ENCODE measurements at regions not wholly inside any gene's neighbourhood (a gene's known extent, or its start where the extent isn't known, plus 50 kb on each side); places are given as distances from the start of the nearest gene placed in this dataset.

DNA sequence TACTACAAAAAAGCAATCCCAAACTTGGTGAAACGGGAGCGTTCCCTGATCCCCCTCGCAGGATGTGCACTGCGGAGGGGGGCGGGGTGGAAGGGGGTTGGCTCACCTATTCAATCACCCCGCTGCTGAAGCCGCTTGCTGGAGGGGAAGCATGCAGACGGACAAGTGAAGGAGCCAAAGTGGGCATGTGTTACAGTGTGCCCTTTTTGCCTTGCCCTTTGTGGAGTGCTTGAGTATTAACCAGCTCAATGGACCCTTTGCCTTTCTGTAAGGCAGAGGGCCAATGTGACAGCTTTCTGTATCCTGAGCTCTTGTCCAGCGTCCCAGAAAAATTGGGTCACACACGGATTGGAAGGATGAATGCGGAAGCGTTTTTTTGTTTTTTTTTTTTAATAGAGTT, 348.9 kb upstream of the NPSR1 start:
- no peaks in the 10 kb centered on the region for H3K4me1 Mint-ChIP-seq
- H3K9me3 Mint-ChIP-seq = peaks cover 9% of the 10 kb centered on the region
- no peaks in the 10 kb centered on the region for H3K27me3 Mint-ChIP-seq
- H3K36me3 Mint-ChIP-seq = no peaks in the 10 kb centered on the region
- H3K27ac Mint-ChIP-seq = no peak overlapping the region
- no peak overlapping the region for H3K4me3 Mint-ChIP-seq

DNA sequence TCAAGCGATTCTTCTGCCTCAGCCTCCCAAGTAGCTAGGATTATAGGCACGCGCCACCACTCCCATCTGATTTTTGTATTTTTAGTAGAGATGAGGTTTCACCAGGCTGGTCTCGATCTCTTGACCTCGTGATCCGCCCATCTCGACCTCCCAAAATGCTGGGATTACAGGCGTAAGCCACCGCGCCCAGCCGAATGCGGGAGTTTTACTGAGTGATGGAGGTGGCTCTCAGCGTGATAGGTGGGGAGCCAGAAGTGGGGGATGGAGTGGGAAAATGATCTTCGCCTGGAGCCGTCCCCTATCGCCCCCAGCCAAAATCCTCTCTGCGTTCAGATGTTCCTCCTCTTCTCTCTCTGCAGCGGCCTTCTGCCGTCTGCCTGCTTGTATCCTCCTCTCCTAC, 348.4 kb upstream of the NPSR1 start:
- no peak overlapping the region for H3K27ac Mint-ChIP-seq
- no peak overlapping the region for H3K4me3 Mint-ChIP-seq
- peaks cover 10% of the 10 kb centered on the region for H3K9me3 Mint-ChIP-seq
- H3K4me1 Mint-ChIP-seq = no peaks in the 10 kb centered on the region
- H3K36me3 Mint-ChIP-seq = no peaks in the 10 kb centered on the region
- no peaks in the 10 kb centered on the region for H3K27me3 Mint-ChIP-seq

DNA sequence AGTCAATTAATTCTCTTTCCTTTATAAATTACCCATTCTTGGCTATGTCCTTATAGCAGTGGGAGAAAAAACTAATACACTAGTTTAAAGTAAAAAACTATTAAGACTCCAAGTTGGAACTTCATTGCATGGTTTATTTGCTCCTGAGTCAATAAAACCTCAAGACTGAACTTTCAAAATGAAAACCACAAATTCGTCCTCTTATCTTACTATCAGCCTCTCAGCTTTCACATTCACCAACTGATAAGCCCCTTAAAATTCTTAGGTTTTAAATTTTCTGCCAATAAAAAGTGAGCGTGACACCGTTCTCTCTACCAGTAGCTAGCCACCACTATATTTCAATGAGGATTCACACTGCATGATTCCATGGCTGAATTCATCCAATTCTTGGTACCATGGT, 346.4 kb upstream of the NPSR1 start:
- Mint-ChIP-seq H3K36me3 (no peaks in the 10 kb centered on the region), H3K4me1 (no peaks in the 10 kb centered on the region), H3K27me3 (no peaks in the 10 kb centered on the region), H3K27ac (no peak overlapping the region), H3K9me3 (peaks cover 16% of the 10 kb centered on the region), H3K4me3 (no peak overlapping the region)

DNA sequence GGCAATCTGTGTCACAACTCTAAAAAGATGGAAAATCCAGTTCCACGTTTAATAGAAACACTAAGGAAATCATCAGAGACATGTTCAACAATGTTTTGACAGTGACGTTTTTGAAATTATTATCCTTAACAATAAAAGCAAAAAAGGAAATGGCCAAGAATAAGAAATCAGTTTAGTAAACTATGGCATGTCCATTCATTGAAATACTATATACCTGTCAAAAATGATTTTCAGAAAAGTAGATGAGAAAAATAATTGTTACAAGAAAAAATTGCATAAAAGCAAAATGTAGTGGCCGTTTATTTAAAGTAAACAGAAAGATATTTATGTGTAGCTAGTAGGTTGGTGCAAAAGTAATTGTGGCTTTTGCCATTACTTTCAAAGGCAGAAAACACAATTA, 345.4 kb upstream of the NPSR1 start:
- no peak overlapping the region for H3K27ac Mint-ChIP-seq
- no peak overlapping the region for H3K4me3 Mint-ChIP-seq
- no peaks in the 10 kb centered on the region for H3K36me3 Mint-ChIP-seq
- peaks cover 16% of the 10 kb centered on the region for H3K9me3 Mint-ChIP-seq
- no peaks in the 10 kb centered on the region for H3K4me1 Mint-ChIP-seq
- H3K27me3 Mint-ChIP-seq = no peaks in the 10 kb centered on the region

DNA sequence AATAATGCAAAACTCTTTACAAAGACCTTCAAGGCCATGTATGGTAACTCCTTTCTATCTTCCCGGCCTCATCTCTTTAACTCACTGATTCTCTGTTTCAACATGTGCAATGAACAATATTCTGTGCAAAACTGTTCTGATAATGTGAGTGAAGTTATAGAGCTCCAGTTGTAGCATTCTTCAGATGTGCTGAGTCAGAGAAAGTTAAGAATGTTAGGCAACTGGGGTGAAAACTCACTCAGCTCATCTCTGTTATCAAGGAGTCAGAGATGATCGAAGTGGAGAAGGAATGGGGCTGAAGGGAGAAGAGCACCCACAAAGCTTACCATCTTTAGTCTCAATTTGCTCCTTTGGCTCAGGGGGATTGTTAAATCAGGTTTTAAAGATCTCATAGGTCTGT, 344.7 kb upstream of the NPSR1 start:
- H3K4me3 Mint-ChIP-seq = no peak overlapping the region
- no peaks in the 10 kb centered on the region for H3K4me1 Mint-ChIP-seq
- H3K27me3 Mint-ChIP-seq = no peaks in the 10 kb centered on the region
- no peak overlapping the region for H3K27ac Mint-ChIP-seq
- H3K9me3 Mint-ChIP-seq = peaks cover 16% of the 10 kb centered on the region
- no peaks in the 10 kb centered on the region for H3K36me3 Mint-ChIP-seq

DNA sequence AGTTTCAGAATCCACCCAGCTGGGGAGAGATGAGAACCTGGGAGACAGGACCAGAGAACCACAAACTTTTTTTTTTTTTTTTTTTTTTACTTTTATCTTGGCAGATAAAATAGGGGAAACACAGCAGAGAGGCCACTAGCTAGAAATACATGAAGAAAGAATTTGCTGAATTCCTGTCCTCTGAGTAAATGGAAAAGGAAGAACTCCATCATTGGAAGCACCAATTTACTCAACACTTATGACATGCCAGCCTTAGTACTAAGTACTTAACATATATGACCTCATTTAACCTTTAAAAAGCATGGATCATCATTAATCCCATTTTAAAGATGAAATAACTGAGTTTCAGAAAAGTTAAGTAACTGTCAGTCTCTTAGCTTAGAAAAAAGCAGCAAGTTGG, 343.0 kb upstream of the NPSR1 start:
- H3K27ac Mint-ChIP-seq = no peak overlapping the region
- no peak overlapping the region for H3K4me3 Mint-ChIP-seq
- no peaks in the 10 kb centered on the region for H3K4me1 Mint-ChIP-seq
- H3K27me3 Mint-ChIP-seq = no peaks in the 10 kb centered on the region
- H3K9me3 Mint-ChIP-seq = peaks cover 16% of the 10 kb centered on the region
- H3K36me3 Mint-ChIP-seq = no peaks in the 10 kb centered on the region

DNA sequence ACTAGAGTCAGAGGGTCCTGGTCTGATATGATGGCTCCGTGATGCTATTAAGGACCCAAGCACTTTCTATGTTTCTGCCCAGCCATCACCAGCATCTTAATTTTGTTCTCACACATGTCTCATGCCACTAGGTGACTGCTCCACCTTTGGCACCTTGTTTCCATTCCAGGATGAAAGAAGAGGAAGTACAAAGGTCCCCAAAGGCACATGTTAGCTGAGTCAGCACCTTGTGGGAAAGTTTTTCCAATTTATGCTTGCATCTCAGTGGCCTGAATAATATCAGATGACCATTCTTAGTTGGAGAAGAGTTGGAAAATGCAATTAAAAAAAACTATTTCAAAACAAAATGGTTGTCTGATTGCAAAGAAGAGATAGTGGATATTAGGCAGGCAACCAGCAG, 341.0 kb upstream of the NPSR1 start:
- no peak overlapping the region for H3K4me3 Mint-ChIP-seq
- H3K27ac Mint-ChIP-seq = no peak overlapping the region
- peaks cover 6% of the 10 kb centered on the region for H3K27me3 Mint-ChIP-seq
- no peaks in the 10 kb centered on the region for H3K36me3 Mint-ChIP-seq
- peaks cover 4% of the 10 kb centered on the region for H3K4me1 Mint-ChIP-seq
- peaks cover 11% of the 10 kb centered on the region for H3K9me3 Mint-ChIP-seq

DNA sequence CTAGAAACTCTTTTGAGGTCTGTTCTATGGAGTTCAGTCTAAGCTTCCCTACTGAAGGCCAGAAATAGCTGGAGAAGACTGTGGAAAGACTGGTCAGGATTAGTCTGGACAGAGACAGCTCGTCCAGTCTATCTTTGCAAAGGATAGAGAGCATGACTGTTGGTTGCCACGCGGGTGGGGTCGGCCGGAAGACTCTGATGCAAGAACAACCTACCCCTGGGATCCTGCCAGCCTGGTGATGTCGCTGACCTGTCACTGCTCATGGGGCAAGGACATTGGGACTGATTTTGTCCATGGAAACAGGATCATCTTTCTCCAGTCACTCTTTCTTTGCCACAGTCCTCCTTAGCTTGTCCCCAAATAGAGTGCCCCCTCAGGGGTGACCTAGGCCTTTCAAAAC, 337.6 kb upstream of the NPSR1 start:
- Mint-ChIP-seq H3K27ac (no peak overlapping the region), H3K4me3 (no peak overlapping the region), H3K4me1 (peaks cover 4% of the 10 kb centered on the region), H3K27me3 (peaks cover 11% of the 10 kb centered on the region), H3K36me3 (no peaks in the 10 kb centered on the region), H3K9me3 (no peaks in the 10 kb centered on the region)

DNA sequence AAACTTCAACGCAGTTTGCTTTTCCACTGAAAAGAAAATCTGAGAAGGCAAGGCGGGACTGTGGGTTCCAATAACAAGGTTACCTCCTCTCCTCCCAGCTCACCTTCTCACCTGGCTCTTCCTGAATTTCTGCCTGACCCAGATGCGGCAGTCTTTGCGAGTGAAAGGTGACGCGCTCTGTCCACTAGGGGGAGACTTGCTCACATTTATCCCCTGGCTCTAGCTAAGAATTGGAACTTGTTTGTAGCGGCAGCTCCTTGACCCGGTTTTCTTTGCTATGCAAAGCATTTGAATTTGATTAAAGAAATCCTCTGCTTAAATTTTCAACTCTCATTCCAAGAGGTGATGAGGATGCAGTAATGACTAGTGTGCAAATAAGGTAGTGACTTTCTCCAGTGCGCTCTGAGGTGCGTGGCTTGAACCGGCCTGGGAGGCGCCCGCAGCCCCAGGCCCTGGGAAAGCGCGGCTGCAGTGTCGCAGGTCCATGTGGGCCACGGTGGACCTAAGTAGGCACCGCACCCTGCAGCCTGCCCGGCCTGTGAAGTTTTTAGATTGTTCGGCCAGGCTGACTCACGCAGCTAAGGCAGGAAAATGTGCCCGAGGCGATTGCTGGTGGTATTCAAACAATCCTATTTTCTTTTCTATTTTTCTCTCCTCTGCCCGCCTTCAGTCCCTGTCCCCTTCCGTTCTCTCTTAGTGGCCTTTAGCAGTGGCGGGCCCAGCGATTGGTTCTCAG, 336.9 kb upstream of the NPSR1 start:
- Mint-ChIP-seq H3K27me3 (peaks cover 11% of the 10 kb centered on the region), H3K4me1 (peaks cover 4% of the 10 kb centered on the region), H3K4me3 (peak overlapping the region; percentile 61), H3K9me3 (no peaks in the 10 kb centered on the region), H3K27ac (no peak overlapping the region), H3K36me3 (no peaks in the 10 kb centered on the region)

DNA sequence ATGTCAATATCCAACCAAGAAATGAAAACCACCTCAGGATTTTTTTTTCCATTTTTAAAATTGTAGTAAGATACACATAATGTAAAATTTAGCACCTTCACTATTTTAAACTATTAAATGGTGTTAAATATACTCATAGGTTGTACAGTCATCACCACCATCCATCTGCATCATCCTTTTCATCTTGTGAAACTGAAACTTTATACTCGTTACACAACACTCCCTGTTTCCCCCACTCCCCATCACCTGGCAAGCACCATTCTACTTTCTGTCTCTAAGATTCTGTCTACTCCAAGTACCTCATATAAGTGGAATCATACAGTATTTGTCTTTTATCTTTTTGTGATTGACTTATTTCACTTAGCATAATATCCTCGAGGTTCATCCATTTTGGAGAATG, 335.2 kb upstream of the NPSR1 start:
- no peak overlapping the region for H3K4me3 Mint-ChIP-seq
- H3K36me3 Mint-ChIP-seq = no peaks in the 10 kb centered on the region
- peaks cover 13% of the 10 kb centered on the region for H3K27me3 Mint-ChIP-seq
- no peak overlapping the region for H3K27ac Mint-ChIP-seq
- peaks cover 4% of the 10 kb centered on the region for H3K4me1 Mint-ChIP-seq
- H3K9me3 Mint-ChIP-seq = no peaks in the 10 kb centered on the region

DNA sequence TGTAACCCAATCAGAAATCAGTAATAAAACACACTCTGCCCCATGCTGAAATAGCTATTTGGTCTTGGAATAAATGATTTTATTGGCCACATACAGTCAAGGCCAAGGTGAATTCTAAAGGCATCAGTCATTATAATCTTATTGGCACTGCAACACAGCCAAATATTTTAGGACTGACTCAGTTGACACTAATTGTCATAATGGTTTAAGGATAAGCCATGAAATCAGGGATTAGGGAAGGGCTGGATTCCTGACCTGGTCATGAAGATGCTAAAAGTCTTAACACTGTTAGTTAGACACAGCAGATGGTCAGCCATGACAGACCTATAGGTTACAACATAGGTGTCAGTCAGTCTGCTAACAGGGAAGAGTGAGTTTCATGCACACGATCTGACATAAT, 330.3 kb upstream of the NPSR1 start:
- no peaks in the 10 kb centered on the region for H3K9me3 Mint-ChIP-seq
- no peaks in the 10 kb centered on the region for H3K4me1 Mint-ChIP-seq
- no peaks in the 10 kb centered on the region for H3K36me3 Mint-ChIP-seq
- H3K27ac Mint-ChIP-seq = no peak overlapping the region
- H3K4me3 Mint-ChIP-seq = no peak overlapping the region
- H3K27me3 Mint-ChIP-seq = peaks cover 4% of the 10 kb centered on the region

DNA sequence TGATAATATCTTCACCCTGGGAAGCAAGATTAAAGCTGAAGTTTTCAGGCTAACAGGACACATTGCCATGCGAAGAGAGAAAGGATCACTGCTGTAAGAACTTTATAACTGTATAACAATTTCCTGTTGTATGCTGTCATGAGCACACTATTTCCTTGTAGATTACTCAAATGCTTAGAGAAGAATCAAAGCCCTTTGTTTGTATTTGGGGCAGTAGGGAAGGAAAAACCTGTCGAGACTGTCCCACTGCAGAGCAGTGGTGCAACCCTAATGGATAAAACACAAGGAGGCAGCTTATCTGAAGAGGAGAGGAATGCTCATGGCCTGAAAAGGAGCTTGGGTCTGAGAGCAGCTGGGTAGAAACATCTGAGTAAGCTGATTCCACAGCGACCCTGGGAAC, 327.7 kb upstream of the NPSR1 start:
- Mint-ChIP-seq H3K9me3 (peaks cover 14% of the 10 kb centered on the region), H3K4me1 (no peaks in the 10 kb centered on the region), H3K27ac (no peak overlapping the region), H3K36me3 (no peaks in the 10 kb centered on the region), H3K4me3 (no peak overlapping the region), H3K27me3 (peaks cover 3% of the 10 kb centered on the region)

DNA sequence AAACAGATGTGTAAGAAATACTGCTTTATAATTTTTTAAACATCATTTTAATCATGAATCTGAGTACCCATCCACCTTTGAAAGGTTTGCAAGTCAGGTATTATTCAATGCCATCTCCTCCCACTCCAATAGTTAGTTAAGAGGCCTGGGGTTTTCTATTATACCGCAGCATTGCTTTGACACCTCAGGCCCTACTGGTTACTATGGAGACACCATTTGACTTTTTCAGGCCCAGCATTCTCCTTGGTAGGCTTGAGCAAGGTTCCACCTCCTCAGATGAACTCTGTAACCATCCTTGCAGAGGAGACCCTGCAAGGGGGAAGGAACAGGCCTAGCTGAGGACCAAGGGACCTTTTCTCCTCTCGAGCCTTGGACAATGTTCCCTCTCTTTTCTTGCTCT, 326.9 kb upstream of the NPSR1 start:
- no peak overlapping the region for H3K27ac Mint-ChIP-seq
- peaks cover 3% of the 10 kb centered on the region for H3K27me3 Mint-ChIP-seq
- no peaks in the 10 kb centered on the region for H3K36me3 Mint-ChIP-seq
- H3K9me3 Mint-ChIP-seq = peaks cover 14% of the 10 kb centered on the region
- no peak overlapping the region for H3K4me3 Mint-ChIP-seq
- H3K4me1 Mint-ChIP-seq = no peaks in the 10 kb centered on the region

DNA sequence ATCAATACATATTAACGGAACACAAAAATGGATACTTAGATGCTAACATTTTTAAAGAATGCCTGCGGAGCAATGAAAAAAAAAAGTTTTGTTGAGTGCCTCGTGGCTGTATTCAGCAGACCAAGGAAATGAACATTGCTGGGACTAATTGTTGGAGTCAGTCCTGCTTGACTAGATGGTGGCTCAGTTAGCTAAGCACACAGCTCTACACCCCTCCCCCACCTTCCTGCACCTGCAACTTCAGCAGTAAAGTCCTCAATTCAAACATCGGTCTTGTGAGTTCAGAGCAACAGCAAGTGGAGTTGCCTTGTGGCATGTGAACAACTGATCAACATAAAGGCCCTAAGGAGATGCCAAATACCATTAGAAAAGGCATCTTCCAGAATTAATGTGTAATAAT, 326.0 kb upstream of the NPSR1 start:
- Mint-ChIP-seq H3K4me3 (no peak overlapping the region), H3K27ac (no peak overlapping the region), H3K4me1 (no peaks in the 10 kb centered on the region), H3K27me3 (peaks cover 2% of the 10 kb centered on the region), H3K9me3 (peaks cover 14% of the 10 kb centered on the region), H3K36me3 (no peaks in the 10 kb centered on the region)

DNA sequence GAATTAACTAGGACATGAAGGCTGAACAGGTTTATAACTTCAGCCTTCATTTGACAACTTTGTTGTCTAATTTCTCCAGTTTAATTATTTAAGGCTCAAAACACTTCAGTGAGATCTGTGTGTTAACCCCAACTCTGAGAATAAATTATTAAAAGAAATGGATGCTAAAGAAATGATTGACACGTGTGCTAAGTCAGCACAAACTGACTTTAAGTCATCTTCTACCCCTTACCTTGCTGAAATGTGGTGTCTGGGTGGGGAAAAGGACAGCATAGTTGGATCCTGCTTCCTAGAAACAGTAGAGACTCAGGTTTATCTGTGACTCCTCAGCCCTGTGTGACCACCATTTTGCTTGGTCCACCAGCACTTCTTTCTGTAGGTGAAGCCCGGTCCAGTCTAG, 324.8 kb upstream of the NPSR1 start:
- Mint-ChIP-seq H3K27me3 (peaks cover 2% of the 10 kb centered on the region), H3K4me3 (no peak overlapping the region), H3K4me1 (no peaks in the 10 kb centered on the region), H3K36me3 (no peaks in the 10 kb centered on the region), H3K9me3 (peaks cover 15% of the 10 kb centered on the region), H3K27ac (no peak overlapping the region)

DNA sequence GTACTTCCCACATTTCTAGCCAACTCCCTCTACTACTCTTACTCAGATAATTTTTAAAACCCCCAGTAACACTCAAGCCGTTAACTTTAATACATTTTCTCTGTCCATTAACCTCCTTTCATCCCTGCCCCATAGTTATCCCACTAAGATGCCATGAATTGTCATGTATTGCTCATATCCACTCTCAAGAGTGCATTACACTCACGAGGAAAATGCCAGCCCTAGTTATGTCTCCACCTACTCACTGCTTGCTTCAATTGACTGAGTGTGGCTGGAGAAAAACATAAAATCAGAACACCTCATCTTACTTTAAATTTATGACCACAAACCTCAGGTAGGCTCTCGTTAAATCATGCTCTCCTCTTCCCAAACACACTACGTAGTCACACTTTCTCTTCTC, 324.1 kb upstream of the NPSR1 start:
- no peak overlapping the region for H3K4me3 Mint-ChIP-seq
- no peak overlapping the region for H3K27ac Mint-ChIP-seq
- H3K9me3 Mint-ChIP-seq = peaks cover 20% of the 10 kb centered on the region
- peaks cover 2% of the 10 kb centered on the region for H3K27me3 Mint-ChIP-seq
- no peaks in the 10 kb centered on the region for H3K4me1 Mint-ChIP-seq
- no peaks in the 10 kb centered on the region for H3K36me3 Mint-ChIP-seq

DNA sequence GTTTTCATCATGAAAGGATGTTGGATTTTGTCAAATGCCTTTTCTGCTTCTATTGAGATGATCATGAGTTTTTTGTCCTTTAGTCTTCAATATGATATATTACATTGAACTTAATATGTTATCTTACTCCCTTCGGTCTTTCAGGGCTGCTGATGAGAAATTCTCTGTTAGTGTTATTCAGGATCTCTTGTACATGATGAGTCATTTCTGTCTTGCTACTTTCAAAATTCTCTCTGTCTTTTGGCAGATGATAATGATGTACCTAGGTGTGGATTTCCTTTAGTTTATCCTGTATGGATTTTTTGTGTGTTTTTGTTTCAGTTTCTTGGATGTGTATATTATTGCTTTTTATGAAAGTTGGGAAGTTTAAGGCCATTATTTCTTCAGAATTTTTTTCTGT, 320.9 kb upstream of the NPSR1 start:
- Mint-ChIP-seq H3K4me3 (no peak overlapping the region), H3K27me3 (peaks cover 2% of the 10 kb centered on the region), H3K4me1 (no peaks in the 10 kb centered on the region), H3K36me3 (no peaks in the 10 kb centered on the region), H3K9me3 (peaks cover 20% of the 10 kb centered on the region), H3K27ac (no peak overlapping the region)

All from activated naive CD4-positive, alpha-beta T cell treated with anti-CD3 and anti-CD28 coated beads, Interleukin-2, amount 50 U/mL, for 24 hours (primary cell).